A549 (cell line): ENCODE measurements at regions not wholly inside any gene's neighbourhood (a gene's known extent, or its start where the extent isn't known, plus 50 kb on each side); places are given as distances from the start of the nearest gene placed in this dataset.
A peak's percentile ranks its signal among the peaks of the same experiment; 100 is the strongest.

Source experiments
- ATAC-seq, 2 experiments: fragments of 200-7000 bp in 1 of 2; fragments of >200 bp in 1 of 2; cut with Nextera tagmentation in 1 of 2; cut with Tn5 transposase in 1 of 2; 3 replicates each; pipeline versions ENCODE4 v1.8.0 to v1.9.1; 2018 to 2020; ENCODE audit warnings: mild to moderate bottlenecking in 1 of 2, moderate library complexity in 1 of 2
- CTCF ChIA-PET: fragments of 300-600 bp; sonication (Branson Sonifier 250); formaldehyde crosslinking; extraction: SDS; loops from one replicate; lab custom pipeline; 2021; ENCODE audit warnings: antibody characterized with exemption, inconsistent platforms; lab: Yijun Ruan, JAX
- POLR2A ChIA-PET: fragments of 350-600 bp; formaldehyde crosslinking; extraction: SDS; loops from one replicate; lab custom pipeline; 2021; ENCODE audit warnings: antibody characterized with exemption, inconsistent platforms; lab: Yijun Ruan, JAX
- DNase-seq, 2 experiments: peaks; one replicate each; pipeline versions ENCODE4 v3.0.0 to v3.0.0-alpha.2; 2011 to 2016; ENCODE audit warnings: low read depth in 1 of 2, low spot score in 1 of 2
- FAIRE-seq: peaks from 2 replicates; lab custom pipeline; 2011; peaks lifted over from hg19 to GRCh38; lab: Jason Lieb, UNC
- H3K27ac ChIP-seq, 2 experiments: fragments of >200 bp; sonication (Bioruptor Twin); formaldehyde crosslinking; 3 replicates each; pipeline ENCODE4 v1.5.1; 2016 to 2017
- H3K4me1 ChIP-seq: fragments of >200 bp; sonication (Bioruptor Twin); formaldehyde crosslinking; 3 replicates; pipeline ENCODE4 v1.6.1; 2016
- H3K4me2 ChIP-seq: fragments of >200 bp; sonication (Bioruptor Twin); formaldehyde crosslinking; 3 replicates; pipeline ENCODE4 v1.6.1; 2016
- H3K4me3 ChIP-seq: fragments of >200 bp; sonication (Bioruptor Twin); formaldehyde crosslinking; 3 replicates; pipeline ENCODE4 v1.5.1; 2016
- H3K9me3 ChIP-seq: fragments of >200 bp; sonication (Bioruptor Twin); formaldehyde crosslinking; 3 replicates; pipeline ENCODE4 v1.6.1; 2016
- BHLHE40 ChIP-seq: IDR thresholded peaks from 2 replicates; pipeline ENCODE4 v1.6.1; 2012; ENCODE audit warnings: low read depth, low read length, inconsistent platforms
- CBX8 ChIP-seq: fragments of 200-600 bp; sonication (generic); IDR thresholded peaks from 2 replicates; pipeline ENCODE4 v1.6.1; 2016
- EHF ChIP-seq: fragments of 250-450 bp; sonication (Bioruptor Pico); IDR thresholded peaks from 2 replicates; pipeline ENCODE4 v1.5.0; 2020; ENCODE audit warnings: mild to moderate bottlenecking
- EHMT2 ChIP-seq: fragments of 200-600 bp; sonication (generic); IDR thresholded peaks from 2 replicates; pipeline ENCODE4 v1.6.1; 2016; ENCODE audit warnings: antibody characterized with exemption, low read depth, mild to moderate bottlenecking, moderate library complexity
- ESRRA ChIP-seq: fragments of 150-350 bp; IDR thresholded peaks from 2 replicates; pipeline ENCODE4 v1.6.1; 2014; ENCODE audit warnings: mild to moderate bottlenecking, low read length, borderline replicate concordance
- HDAC2 ChIP-seq: fragments of 200-600 bp; sonication (generic); IDR thresholded peaks from 2 replicates; pipeline ENCODE4 v1.6.1; 2016
- HOXB13 ChIP-seq: fragments of 250-450 bp; sonication (Bioruptor Pico); IDR thresholded peaks from 2 replicates; pipeline ENCODE4 v1.5.0; 2020; ENCODE audit warnings: low read depth, mild to moderate bottlenecking, moderate library complexity
- PHF8 ChIP-seq: fragments of 200-600 bp; sonication (generic); IDR thresholded peaks from 2 replicates; pipeline ENCODE4 v1.6.1; 2016; ENCODE audit warnings: low read depth, mild to moderate bottlenecking, antibody characterized with exemption, moderate library complexity, borderline replicate concordance
- POLR2AphosphoS2 ChIP-seq: conservative IDR thresholded peaks from 2 replicates; pipeline ENCODE4 v1.6.1; 2012; ENCODE audit warnings: low read length, improper control_type of control experiment, inconsistent platforms
- RAD21 ChIP-seq, 2 experiments: fragments of >200 bp in 1 of 2; sonication (Bioruptor Twin) in 1 of 2; formaldehyde crosslinking in 1 of 2; IDR thresholded peaks in 1 of 2; conservative IDR thresholded peaks in 1 of 2; 2 replicates in 1 of 2; 3 replicates in 1 of 2; pipeline ENCODE4 v1.6.1; 2012 to 2018; ENCODE audit warnings: inconsistent platforms in 1 of 2
- RARB ChIP-seq: fragments of 250-450 bp; sonication (Bioruptor Pico); IDR thresholded peaks from 2 replicates; pipeline ENCODE4 v1.8.0; 2021; ENCODE audit warnings: mild to moderate bottlenecking, moderate library complexity
- RCOR1 ChIP-seq: fragments of 150-350 bp; IDR thresholded peaks from 2 replicates; pipeline ENCODE4 v1.6.1; 2014; ENCODE audit warnings: antibody characterized with exemption, low read length, low read depth
- RNF2 ChIP-seq: fragments of 200-600 bp; sonication (generic); IDR thresholded peaks from 2 replicates; pipeline ENCODE4 v1.6.1; 2016; ENCODE audit warnings: low read depth, mild to moderate bottlenecking, antibody characterized with exemption, moderate library complexity, borderline replicate concordance
- SMC3 ChIP-seq: fragments of >200 bp; sonication (Bioruptor Twin); formaldehyde crosslinking; IDR thresholded peaks from 3 replicates; pipeline ENCODE4 v1.6.1; 2018; ENCODE audit warnings: inconsistent platforms
- TFCP2L1 ChIP-seq: fragments of 250-450 bp; sonication (Bioruptor Pico); IDR thresholded peaks from 2 replicates; pipeline ENCODE4 v1.5.0; 2021; ENCODE audit warnings: mild to moderate bottlenecking
- TP53 ChIP-seq: fragments of 250-450 bp; sonication (Bioruptor Pico); IDR thresholded peaks from 2 replicates; pipeline ENCODE4 v1.5.0; 2021; ENCODE audit warnings: mild to moderate bottlenecking, moderate library complexity
- ZFP36 ChIP-seq: fragments of 450-650 bp; IDR thresholded peaks from 2 replicates; pipeline ENCODE4 v1.6.1; 2014; ENCODE audit warnings: borderline replicate concordance; ENCODE audit not compliant: partially characterized antibody
- ZNF302 ChIP-seq: fragments of 250-450 bp; sonication (Bioruptor Pico); IDR thresholded peaks from 2 replicates; pipeline ENCODE4 v1.9.0; 2021; ENCODE audit warnings: inconsistent platforms, mild to moderate bottlenecking, moderate library complexity
- ZSCAN20 ChIP-seq: fragments of 250-450 bp; sonication (Bioruptor Pico); IDR thresholded peaks from 2 replicates; pipeline ENCODE4 v1.8.0; 2022; ENCODE audit warnings: mild to moderate bottlenecking, moderate library complexity
- WGBS: methylation state at CpG from one replicate; pipeline ENCODE4 v1.1.6; 2017; ENCODE audit errors: missing lambda C conversion rate; 5-methylcytosine and 5-hydroxymethylcytosine counted together
- TF ChIP-seq, protein P1 (sequence below): fragments of 150-350 bp; IDR thresholded peaks from 2 replicates; pipeline ENCODE4 v1.6.1; 2014; ENCODE audit warnings: low read depth, mild to moderate bottlenecking, low read length
- TF ChIP-seq, protein P2 (sequence below): fragments of 250-450 bp; sonication (Bioruptor Pico); IDR thresholded peaks from 2 replicates; pipeline ENCODE4 v1.5.0; 2021; ENCODE audit warnings: mild to moderate bottlenecking, moderate library complexity, borderline replicate concordance
- TF ChIP-seq, protein P3 (sequence below): IDR thresholded peaks from 2 replicates; pipeline ENCODE4 v1.6.1; 2012
- TF ChIP-seq, protein P4 (sequence below): fragments of >200 bp; sonication (Bioruptor Twin); formaldehyde crosslinking; IDR thresholded peaks from 3 replicates; pipeline ENCODE4 v1.6.1; 2016
- TF ChIP-seq, protein P5 (sequence below): IDR thresholded peaks from 2 replicates; pipeline ENCODE4 v1.6.1; 2012
- TF ChIP-seq, protein P6 (sequence below): IDR thresholded peaks from 2 replicates; pipeline ENCODE4 v1.6.1; 2012; ENCODE audit warnings: low read depth, borderline replicate concordance

DNA sequence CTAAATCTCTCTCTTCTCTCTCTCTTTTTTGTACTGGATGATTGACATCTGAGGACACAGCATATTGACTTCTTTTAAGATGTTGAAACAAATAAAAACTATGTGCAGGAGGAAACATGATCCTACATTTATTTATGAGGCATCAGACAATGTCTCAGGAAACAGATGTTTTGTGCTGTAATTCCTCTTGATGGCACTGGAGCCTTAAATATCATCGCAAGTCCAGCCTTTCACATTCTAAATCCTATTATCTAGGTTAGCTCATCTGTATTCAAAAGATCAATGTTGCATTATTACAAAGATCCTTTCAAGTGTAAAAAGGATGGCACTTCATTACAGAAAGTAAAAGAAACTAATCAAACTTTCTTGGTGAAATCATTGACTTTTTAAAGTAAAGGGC lies 63.9 kb downstream of the MAT2B start:
- DNase-seq: peak in 1 of 2 experiments; percentile 8
- no peak overlapping the region for H3K4me3 ChIP-seq
- WGBS: 24% methylated on average over 1 of the region's 1 CpG
- CTCF ChIA-PET: interaction anchor here (1.3 kb wide), 3 partner anchors 12 to 935 kb away, joined by 3 read pairs; no protein-coding TSS in a partner anchor
- H3K4me1 ChIP-seq: no peaks in the 10 kb centered on the region; the same call in 2 of the 3 replicates
- H3K27ac ChIP-seq: no peak overlapping the region
- peak; percentile 21 to 23; a peak in 2 of 5 replicates for TF ChIP-seq RAD21 (conservative IDR thresholded peaks at IDR 0.05 in 1 of 2, IDR thresholded peaks at IDR 0.05 in 1 of 2)
- TF ChIP-seq, protein P1, sequence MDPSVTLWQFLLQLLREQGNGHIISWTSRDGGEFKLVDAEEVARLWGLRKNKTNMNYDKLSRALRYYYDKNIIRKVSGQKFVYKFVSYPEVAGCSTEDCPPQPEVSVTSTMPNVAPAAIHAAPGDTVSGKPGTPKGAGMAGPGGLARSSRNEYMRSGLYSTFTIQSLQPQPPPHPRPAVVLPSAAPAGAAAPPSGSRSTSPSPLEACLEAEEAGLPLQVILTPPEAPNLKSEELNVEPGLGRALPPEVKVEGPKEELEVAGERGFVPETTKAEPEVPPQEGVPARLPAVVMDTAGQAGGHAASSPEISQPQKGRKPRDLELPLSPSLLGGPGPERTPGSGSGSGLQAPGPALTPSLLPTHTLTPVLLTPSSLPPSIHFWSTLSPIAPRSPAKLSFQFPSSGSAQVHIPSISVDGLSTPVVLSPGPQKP: no peak
- TF ChIP-seq, all 56 proteins: peak for 1
- ATAC-seq (no peak), FAIRE-seq (no peak)
- POLR2A ChIA-PET: no interaction called here
- no peak overlapping the region for H3K4me2 ChIP-seq
- H3K9me3 ChIP-seq: no peaks in the 10 kb centered on the region

DNA sequence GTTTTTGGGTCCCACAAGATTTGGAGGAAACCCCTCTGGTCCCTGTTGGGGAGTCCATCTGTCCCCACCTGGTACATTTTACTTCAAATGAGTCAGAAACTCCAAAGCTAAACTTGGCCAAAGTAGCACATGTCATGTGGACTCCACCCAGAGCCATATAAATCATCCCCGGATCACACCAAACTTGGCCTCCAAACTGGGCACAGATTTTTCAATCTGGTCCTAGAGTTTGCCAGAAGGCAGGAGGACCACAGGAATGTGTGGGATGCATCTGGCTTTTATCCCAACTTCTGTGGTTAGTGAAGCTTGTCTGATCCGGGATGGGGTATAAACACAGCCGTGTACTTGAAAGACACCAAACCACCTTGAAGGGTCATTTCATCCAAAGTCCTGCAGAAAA lies 66.3 kb downstream of the MAT2B start:
- no peaks in the 10 kb centered on the region for H3K4me1 ChIP-seq
- no peak overlapping the region for H3K27ac ChIP-seq
- ChIA-PET CTCF (no interaction called here), POLR2A (no interaction called here)
- ATAC-seq (no peak), FAIRE-seq (no peak), DNase-seq (no peak)
- no peak overlapping the region for H3K4me2 ChIP-seq
- H3K4me3 ChIP-seq: no peak overlapping the region
- 5% methylated on average over 3 of the region's 3 CpGs for WGBS
- H3K9me3 ChIP-seq: no peaks in the 10 kb centered on the region
- TF ChIP-seq, protein P2, sequence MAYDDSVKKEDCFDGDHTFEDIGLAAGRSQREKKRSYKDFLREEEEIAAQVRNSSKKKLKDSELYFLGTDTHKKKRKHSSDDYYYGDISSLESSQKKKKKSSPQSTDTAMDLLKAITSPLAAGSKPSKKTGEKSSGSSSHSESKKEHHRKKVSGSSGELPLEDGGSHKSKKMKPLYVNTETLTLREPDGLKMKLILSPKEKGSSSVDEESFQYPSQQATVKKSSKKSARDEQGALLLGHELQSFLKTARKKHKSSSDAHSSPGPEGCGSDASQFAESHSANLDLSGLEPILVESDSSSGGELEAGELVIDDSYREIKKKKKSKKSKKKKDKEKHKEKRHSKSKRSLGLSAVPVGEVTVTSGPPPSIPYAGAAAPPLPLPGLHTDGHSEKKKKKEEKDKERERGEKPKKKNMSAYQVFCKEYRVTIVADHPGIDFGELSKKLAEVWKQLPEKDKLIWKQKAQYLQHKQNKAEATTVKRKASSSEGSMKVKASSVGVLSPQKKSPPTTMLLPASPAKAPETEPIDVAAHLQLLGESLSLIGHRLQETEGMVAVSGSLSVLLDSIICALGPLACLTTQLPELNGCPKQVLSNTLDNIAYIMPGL (CRISPR knock-in tag): no peak
- TF ChIP-seq EHF: no peak
- TF ChIP-seq ZSCAN20 (CRISPR knock-in tag): no peak

DNA sequence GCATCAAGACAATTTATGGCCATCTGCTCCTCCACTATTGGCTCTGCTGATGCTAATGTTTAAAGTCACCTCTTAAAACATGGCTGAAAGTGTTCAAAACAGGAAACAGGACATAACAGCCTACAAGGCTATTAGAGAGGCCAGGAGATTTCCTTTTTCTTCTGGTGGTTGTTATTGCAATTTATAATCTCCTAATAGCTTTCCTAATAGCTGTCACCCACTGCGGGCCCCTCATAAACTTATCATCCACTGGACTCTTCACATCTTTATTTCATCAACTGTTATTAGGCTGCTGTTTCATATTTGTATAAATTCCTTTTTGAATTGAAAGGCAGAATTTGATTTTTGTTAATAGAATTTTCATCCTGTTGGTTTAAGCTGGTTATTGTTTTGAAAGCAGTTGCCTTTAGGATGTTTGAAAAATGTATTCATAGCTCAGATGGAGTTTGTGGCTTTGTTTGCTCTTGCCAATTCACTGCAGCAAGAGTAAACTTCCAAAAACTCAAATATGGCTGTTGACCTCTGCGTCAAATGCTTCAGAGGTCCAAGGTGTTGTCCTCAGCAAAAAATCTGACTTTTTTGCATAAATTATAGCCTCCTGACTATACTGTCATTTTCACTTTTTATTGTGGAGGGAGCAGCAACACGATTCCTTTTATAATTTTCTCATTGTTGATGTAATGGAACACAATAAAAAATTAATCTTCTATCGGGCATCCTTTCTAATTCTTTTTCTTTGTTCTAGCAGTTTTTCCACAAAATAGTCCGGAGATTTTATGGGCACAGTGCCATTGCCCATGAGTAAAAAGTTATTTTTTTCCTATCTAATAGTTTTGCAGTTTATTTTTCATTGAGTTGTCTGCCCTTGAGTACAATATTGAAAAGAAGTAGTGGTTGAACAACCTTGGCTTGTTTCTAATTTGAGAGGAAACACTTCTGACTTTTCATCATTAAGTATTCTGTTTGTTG lies 69.3 kb downstream of the MAT2B start:
- no peak for DNase-seq
- CTCF ChIA-PET: interaction anchor here (0.8 kb wide), 1 partner anchor 10 kb away, joined by 4 read pairs; no protein-coding TSS in a partner anchor
- no peak for TF ChIP-seq ZNF302 (CRISPR knock-in tag)
- TF ChIP-seq TP53 (CRISPR knock-in tag): no peak
- TF ChIP-seq EHMT2: no peak
- no peak for TF ChIP-seq SMC3
- TF ChIP-seq, protein P3, sequence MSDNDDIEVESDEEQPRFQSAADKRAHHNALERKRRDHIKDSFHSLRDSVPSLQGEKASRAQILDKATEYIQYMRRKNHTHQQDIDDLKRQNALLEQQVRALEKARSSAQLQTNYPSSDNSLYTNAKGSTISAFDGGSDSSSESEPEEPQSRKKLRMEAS: no peak
- no peak for TF ChIP-seq POLR2AphosphoS2
- TF ChIP-seq, protein P4, sequence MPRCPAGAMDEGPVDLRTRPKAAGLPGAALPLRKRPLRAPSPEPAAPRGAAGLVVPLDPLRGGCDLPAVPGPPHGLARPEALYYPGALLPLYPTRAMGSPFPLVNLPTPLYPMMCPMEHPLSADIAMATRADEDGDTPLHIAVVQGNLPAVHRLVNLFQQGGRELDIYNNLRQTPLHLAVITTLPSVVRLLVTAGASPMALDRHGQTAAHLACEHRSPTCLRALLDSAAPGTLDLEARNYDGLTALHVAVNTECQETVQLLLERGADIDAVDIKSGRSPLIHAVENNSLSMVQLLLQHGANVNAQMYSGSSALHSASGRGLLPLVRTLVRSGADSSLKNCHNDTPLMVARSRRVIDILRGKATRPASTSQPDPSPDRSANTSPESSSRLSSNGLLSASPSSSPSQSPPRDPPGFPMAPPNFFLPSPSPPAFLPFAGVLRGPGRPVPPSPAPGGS: no peak
- no peak for TF ChIP-seq PHF8
- no peak for TF ChIP-seq ESRRA
- TF ChIP-seq, protein P5, sequence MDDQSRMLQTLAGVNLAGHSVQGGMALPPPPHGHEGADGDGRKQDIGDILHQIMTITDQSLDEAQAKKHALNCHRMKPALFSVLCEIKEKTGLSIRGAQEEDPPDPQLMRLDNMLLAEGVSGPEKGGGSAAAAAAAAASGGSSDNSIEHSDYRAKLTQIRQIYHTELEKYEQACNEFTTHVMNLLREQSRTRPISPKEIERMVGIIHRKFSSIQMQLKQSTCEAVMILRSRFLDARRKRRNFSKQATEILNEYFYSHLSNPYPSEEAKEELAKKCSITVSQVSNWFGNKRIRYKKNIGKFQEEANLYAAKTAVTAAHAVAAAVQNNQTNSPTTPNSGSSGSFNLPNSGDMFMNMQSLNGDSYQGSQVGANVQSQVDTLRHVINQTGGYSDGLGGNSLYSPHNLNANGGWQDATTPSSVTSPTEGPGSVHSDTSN: no peak
- no peak for TF ChIP-seq RARB (CRISPR knock-in tag)
- TF ChIP-seq RCOR1: no peak
- no peak for TF ChIP-seq CBX8
- no peak for TF ChIP-seq ZFP36
- TF ChIP-seq RNF2: no peak
- no peak for TF ChIP-seq TFCP2L1
- TF ChIP-seq HDAC2: no peak
- no peak for TF ChIP-seq HOXB13
- TF ChIP-seq, protein P6, sequence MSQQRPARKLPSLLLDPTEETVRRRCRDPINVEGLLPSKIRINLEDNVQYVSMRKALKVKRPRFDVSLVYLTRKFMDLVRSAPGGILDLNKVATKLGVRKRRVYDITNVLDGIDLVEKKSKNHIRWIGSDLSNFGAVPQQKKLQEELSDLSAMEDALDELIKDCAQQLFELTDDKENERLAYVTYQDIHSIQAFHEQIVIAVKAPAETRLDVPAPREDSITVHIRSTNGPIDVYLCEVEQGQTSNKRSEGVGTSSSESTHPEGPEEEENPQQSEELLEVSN: no peak
- TF ChIP-seq BHLHE40: no peak
- ATAC-seq: no peak
- POLR2A ChIA-PET: no interaction called here
- H3K4me3 ChIP-seq: no peak overlapping the region
- WGBS: 22% methylated on average over 5 of the region's 5 CpGs
- no peaks in the 10 kb centered on the region for H3K9me3 ChIP-seq
- no peaks in the 10 kb centered on the region for H3K4me1 ChIP-seq
- H3K4me2 ChIP-seq: no peak overlapping the region
- no peak overlapping the region for H3K27ac ChIP-seq
- peak; percentile 7 for FAIRE-seq
